HG03159 (cell line): ENCODE measurements at regions not wholly inside any gene's neighbourhood (a gene's known extent, or its start where the extent isn't known, plus 50 kb on each side); places are given as distances from the start of the nearest gene placed in this dataset.

Source experiments
- ATAC-seq: cut with Tn5 transposase; IDR thresholded peaks from one replicate; pipeline ENCODE4 v1.9.1; 2021; ENCODE audit warnings: mild to moderate bottlenecking, moderate library complexity; ENCODE audit not compliant: unreplicated experiment

DNA sequence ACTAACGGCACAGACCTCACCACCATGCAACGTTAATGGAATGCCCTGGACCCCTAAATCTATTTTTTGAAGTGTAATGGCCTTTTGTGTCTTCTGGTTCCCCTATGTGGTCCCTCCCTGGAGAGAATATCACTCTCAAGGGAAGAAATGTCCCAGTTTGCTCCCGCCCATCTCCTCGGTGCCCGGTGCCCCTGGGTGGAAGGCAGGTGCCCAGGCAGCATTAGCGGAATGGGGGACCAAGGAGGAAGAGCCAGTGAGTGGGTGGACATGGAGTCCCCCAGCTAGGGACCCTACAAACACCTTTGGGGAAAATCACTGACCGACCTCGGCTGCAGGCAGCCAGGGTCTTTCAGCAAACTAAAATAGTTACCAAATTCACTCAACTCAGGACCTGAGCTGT lies 212.1 kb upstream of the RTL1 start:
- no peak for ATAC-seq

DNA sequence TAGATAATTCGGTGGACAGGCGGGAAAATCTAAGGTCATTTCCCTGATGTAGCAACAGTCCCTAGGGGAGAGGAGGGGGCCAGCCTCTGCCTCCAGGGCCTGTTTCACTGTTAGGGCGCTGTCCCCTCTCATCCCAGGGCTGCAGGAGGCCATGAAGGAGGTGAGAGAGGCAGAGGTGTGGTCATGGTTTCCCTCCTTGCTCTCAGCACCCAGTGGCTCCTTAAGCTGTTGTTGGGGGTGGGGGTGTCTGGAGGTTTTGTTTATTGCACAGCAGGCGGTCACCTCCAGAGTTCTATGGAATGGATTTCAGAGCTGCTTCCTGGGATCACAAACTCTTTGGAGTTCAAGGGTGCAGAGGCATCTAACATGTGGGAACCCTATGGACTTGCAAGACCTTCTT lies 212.5 kb upstream of the RTL1 start:
- no peak for ATAC-seq

DNA sequence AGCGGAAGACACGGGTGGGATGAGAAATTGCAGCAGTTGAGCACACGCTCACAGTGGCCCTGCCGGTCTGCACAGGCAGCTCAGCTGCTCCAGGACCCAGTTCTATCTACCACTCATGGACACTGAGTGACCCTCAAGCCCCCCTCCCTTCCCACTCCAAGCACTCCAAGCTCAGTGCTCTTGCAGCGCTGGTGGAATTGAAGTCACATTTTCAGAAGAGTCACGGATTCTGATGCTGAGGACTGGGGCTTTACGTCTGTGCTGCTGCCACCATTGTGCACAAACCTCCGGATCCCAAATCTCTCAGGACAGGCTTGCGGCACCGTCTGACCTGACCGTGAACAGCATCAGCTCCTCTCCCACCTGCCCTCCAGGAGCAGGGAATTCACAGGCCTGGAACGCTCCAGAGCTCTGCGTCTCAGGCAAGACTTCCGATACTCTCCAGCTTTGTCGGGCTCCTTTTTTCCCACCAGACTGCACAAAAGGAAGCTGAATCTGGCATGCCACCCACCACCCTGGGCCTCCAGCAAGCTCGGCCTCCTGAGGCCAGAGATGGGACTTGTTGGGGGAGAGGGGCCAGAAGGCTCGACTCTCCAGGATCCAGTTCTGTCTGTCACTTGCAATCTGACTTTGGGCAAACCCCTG lies 213.1 kb upstream of the RTL1 start:
- ATAC-seq: no peak

DNA sequence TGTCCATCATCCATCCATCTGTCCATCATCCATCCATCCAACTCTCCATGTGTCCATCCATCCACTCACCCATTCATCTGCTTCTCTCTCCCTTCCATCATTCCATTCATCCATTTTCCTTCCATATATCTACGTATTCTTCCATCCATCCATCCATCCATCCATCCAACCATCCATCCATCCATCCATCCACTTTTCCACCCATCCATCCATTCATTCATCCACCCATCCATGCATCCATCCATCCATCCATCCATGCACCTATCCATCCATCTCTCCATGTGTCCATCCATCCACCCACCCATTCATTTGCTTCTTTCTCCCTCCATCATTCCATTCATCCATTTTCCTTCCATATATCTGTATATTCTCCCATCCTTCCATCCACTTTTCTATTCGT lies 214.0 kb upstream of the RTL1 start:
- no peak for ATAC-seq

DNA sequence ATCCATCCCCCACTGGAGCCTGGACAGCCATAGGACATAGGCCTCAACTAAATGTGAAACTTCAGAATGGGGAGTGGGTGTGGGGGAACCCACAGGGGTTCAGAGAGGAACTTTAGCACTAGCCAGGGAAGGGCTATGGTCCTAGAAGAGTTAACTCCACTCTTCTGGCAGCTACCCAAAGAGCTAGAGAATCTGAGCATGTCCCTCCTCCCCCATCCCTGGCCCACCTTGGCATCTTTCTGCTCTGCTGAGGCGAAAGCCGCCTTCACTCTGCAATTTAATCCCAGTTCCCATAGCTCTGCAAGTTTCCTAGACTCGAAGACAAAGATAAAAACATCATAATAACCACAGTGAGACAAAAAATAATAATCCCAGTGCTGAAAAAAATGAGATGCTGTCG lies 214.7 kb upstream of the RTL1 start:
- ATAC-seq: no peak

DNA sequence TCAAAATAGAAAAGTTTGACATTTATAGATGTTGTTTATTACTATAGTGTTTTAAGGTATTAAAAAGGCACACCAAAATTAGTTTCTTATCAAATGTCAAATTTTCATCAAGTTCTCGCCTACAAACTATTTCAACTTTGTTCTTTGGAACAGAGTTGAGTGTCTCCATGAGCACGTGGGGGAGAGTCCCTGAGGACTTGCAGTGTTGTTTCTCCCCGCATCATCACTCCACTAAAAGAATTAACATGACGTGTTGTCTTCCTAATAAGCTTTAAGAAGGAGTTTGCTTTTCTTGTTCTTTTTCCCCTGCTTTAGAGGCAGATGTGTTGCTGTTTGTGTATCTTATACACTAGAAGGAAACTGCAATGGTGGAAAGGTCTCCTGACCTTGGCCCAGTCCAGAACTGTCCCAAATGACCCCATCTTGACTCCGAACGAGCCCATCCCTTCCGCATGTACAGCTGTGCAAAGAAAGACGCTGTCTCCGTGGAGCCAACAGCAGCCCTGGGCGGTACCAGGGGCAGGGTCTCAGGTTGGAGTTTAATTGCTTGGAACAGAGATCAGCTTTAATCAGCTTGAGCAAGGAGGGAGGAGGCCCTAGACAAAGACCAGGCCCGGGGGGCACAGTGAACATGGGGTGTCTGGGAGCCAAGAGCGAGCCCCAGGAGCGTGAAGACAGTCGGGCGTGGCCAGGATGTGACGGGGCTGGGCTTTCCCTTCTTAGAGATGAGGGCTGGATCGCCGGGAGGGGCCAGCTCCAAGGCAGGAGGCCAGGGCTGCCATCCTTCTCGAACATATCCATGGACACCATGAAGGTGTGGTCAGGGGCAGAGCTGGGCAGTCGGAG lies 215.4 kb upstream of the RTL1 start:
- no peak for ATAC-seq

DNA sequence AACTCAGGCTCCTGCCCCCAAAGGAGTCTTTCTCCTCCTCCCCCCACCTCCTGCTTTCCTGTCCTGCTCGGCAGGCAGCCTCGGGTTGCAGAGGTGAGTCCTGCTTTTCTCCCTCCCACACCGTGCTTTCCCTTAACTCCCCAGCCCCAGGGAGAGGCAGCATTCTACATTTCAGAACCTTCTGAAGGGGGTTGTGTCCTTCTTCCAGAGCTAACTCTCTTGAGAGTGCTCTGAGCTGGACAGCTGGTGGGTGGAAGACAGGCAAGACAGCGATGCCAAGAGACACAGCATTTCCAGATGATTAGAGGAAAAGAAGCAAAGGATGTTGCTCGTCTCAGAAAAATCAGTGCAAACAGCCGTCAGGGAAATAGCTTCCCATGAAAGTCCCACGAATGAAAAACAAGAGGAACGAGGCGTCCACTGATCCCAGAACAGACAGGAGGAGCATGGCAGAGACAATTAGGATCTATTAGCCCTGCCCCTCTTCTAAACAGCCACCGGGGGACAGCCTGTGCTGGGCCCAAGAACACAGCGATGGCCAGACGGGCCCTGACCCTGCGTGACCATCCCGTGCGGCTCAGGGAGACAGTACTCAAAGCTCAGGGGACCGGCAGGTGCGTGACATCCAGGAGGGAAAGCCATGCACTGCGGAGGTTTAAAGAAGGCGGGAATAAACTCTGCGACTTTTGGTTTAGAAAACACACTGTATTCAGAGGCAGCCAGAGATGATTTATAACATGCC lies 216.5 kb upstream of the RTL1 start:
- ATAC-seq: no peak

DNA sequence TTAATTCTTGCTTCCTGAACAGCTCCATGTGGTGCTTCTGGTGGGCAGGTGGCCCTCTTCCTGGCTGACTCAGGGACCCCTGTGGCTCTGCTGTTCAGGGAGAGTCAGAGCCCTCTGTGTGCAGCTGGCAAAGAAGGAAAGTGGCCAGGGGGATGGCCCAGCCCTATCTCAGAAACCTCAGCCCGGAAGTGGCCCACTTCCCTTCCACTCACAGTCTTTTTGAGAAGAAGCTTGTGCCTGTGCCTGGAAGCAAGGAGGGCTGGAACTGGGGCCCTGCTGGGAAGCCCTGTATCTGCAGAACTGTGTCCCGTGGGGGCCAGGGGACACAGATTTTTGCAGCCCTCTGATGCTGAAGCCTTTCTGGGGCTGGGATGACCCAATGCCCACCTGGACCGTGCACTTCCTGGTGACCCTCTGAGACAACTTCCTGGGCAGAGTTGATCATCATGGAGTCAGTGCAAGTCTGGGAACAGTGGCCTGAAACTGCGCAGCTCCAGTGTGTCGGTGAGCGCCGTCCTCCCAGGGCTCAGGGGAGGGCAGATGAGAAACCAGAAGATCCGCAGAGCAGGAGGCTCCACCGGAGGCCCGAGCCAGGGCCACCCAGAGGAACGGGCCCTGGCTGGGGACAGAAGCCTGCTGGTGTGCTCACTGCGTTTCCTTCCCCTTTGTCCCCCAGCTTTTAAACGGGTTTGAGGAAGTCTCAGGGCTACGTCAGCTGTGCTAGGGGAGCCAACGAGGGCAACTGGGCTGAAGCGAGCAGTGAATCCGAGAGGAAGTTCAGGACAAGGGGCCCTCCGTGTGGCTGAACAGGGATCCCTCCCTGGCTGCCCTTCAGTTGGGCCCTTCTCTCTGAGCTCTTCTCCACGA lies 217.4 kb upstream of the RTL1 start:
- peak; percentile 52 for ATAC-seq

DNA sequence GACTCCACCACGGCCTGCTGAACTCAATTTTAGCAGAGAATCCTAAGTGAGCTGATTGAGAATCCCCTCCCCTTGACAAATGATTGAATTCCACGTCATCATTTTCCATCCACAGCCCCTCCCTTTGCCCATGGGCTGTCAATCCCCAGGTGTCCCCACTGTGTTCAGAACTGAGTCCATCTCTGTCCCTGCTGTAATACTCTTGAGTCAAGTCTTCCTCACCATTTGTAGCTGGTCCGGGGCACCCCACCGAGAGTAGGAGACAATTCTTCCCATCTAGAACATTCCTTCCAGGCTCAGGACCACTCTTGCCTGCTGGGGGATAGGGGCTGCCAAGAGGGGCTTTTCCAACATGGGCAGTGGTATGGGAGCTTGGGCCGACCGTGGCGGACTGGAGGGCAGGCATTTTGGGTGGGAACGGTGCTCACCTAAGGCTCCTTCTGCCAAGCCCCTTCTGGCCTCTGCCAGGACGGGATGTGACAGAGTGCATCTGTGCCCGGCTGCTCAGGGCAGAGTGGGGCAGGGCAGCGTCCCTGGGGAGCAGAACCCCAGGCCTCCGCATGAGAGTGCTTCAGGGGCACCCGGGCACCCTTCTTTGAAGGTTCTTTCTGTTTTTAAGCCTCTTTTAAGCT lies 218.1 kb upstream of the RTL1 start:
- peak; percentile 6 for ATAC-seq

DNA sequence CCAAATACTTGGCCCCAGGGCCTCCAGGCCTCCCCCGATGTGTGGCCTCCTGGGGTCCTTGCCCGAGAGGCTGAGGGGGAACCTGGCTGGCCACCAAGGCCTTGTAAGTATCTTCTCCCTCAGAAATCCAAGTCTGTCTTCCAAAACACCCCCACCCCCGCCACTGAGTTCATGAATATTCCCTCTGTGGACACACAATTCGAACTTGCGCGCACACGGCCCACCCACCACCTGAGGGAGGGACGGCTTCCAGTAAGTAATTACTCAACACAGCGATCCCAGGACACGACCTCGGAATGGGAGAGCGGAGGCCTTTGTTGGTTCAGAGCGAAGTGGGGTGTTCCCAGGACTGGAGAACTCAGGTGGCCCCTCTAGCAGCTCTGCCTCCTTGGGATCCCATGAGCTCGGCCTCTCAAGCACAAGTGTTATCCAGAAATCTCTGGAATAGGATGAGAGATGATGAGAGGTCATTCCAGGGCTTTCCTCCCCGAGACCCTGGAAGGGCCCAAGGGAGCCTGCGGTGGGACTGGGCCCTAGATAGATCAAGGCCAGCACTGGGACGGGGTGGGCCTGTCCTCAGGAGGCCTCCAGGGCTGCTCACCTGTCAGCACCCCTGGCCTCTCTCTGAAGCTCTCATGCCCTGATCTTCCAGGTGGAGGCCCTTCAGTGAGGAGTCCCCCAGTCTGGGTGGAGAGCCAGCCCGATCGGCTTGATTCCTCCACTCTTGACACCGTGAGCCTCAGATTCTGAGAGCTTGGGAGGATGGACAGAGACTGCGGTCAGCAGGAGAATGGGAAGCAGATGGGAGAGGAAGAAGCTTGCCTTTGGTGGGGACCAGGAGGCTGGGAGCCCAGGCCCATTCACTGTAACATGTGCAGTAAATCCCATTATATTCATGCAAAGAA lies 219.0 kb upstream of the RTL1 start:
- no peak for ATAC-seq

DNA sequence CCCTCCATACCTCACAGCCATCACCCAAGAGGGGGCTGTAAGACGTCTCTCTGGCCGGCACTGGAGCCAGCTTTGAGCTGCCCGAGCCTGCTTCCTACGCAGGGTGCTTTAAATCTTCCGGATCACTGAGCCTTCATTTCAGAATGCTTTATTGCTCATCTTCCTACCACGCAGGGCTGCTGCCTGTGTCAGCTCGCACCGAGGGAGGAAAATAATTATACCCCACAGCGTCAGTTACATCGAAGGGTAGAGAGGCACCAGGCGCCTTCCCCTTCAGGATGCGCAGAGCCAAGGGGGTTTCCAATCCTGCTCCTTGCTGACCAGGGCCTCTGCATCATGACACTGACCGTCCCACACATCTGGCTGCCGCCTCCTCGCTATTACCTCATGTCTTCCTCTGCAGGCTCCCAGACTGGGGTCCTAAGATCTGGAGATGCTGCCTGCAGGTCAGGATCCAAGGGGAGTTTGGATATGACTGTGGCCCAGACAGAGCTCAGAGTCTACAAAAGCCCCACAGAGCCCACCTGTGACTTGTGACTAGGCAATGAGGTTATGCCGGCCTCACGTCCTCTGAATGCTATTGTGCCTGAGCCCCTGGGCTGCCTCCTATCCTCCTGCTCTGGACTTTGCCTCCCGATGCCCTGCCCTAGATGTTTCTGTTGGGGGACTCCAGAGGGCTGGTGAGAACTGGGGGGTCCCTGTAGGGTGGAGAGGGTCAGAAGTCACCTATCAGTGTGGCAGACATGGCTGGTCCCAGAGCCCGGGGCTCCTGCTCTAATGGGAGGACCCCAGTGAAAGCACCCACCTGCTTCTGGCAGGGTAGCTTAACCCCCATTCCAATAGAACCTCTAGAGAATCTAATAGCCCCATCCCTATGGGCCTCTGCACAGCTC lies 220.3 kb upstream of the RTL1 start:
- ATAC-seq: no peak

DNA sequence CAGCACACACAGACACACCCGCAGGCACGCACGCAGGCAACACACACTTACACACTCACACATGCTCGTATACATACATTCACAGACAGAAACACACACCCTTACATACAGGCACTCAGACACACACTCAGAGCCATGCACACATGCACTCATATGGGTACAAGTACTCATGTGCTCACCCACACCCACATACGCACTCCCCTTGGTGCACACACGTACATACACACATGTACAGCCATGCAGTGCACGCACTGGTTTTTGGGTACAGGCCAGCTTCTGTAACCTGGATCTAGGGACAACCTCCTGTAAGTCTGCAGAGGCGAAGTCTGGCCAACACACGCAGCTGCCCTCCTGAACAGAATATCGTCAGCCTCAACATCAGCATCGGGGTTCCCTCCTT lies 221.3 kb upstream of the RTL1 start:
- no peak for ATAC-seq

DNA sequence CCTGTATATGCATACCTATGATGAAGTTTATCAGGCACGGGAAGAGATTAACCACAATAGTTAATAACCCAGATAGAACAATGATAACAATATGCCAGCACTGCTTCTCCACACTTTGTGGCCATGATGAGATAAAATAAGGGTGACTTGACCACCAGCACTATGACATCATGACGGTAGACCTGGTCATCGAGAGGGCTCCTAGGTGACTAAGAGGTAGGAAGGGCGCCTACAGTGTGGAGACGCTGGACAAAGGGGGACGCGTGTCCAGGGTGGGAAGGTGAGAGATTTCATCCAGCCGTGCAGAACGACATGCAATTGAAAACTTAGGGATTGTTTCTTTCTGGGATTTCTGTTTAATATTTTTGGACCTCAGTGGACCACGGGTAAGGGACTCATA lies 221.8 kb upstream of the RTL1 start:
- no peak for ATAC-seq

DNA sequence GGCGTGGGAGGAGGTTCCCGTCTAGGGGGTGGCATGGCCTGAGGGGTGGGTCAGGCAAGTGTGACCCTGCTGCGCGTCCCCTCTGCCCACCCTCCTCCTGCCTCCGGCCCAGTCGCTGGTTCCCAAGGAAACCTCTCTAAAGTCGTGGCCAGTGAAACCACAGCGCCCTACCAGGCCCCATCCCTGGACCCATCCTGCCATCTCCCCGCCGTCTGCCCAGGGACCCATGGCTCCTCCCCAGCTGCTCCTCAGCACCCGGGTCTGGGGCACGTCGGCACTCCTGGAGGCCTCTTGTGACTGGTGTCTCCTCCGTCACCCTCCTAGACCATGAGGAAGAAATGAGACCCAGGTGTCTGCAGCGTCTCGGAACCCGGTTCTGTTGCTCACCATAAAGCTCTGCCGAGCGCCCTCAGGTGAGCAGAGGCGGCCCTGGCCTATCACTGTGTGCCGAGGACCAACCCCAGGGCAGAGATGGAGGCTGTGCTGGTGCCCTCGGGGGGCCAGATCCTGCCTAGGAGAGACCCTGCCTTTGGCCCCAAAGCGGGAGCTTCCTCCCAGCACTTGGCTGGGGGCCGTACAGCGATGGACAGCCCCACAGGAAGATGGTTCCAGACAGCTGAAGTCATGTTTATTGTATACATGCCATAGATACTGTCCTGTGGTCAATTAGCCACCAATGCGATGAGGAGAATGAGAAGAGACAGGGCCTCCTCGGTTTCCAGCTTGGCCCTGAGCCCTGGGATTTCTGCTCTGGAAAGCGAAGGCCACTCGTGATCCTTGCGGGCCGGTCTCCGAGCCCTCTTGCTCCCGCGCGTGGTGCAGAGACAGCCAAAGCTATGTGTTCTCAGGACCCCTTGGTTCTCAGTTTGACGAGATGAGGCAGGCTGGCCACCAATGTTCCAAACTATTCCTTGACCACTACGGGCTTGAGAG lies 222.5 kb upstream of the RTL1 start:
- ATAC-seq: no peak

DNA sequence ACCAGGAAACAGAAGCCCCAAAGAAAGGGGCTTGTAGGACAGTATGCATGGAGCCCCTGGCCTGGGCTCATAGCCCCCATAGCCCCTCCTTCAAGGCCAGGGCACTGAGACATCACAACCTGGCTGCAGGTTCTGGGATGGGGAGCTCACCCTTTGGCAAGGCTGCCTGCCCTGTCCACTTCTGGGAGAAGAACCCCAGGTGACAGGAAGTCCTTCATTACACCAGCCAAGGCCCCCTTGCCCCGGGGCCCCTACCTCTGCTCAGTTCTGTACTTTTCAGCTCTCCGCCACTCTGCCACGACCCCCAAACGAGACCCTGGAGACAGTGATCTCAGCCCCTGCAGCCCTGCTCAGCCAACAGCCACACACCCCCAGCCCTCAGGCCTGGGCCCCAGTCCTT lies 223.2 kb upstream of the RTL1 start:
- ATAC-seq: no peak

DNA sequence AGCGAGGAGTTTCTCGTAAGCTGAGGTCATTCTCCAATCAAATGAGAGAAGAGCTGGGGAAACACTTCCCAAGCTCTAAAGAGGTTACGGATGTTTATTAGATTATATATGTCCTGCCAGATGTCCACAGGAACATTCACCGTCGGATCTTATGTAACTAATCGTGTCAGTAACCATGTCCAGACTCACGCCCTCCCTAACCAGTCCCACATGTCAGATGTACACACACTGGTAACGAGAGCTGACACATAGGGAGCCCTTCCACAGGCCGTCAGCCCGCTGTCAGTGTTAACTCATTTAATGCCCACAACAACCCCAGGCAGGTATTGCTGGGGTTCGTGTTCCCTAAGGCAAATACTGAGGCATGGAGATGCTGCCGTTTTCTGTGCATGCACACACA lies 223.7 kb upstream of the RTL1 start:
- ATAC-seq: no peak
